Activated naive CD8-positive, alpha-beta T cell (primary cell): ENCODE measurements at regions not wholly inside any gene's neighbourhood (a gene's known extent, or its start where the extent isn't known, plus 50 kb on each side); places are given as distances from the start of the nearest gene placed in this dataset.

Experiments used
- H3K27ac Mint-ChIP-seq: one replicate; pipeline ENCODE4 v1.8.0; 2021; ENCODE audit warnings: mixed read lengths
- H3K27me3 Mint-ChIP-seq: one replicate; pipeline ENCODE4 v1.8.0; 2021; ENCODE audit warnings: mixed read lengths
- H3K36me3 Mint-ChIP-seq: one replicate; pipeline ENCODE4 v1.8.0; 2021; ENCODE audit warnings: mixed read lengths
- H3K4me1 Mint-ChIP-seq: one replicate; pipeline ENCODE4 v1.8.0; 2021; ENCODE audit warnings: low read depth, mixed read lengths
- H3K4me3 Mint-ChIP-seq: one replicate; pipeline ENCODE4 v1.8.0; 2021; ENCODE audit warnings: mild to moderate bottlenecking, mixed read lengths
- H3K9me3 Mint-ChIP-seq: one replicate; pipeline ENCODE4 v1.8.0; 2021; ENCODE audit warnings: low read depth, mixed read lengths

- no peaks in the 10 kb centered on the region for H3K27me3 Mint-ChIP-seq
- H3K27ac Mint-ChIP-seq = no peak overlapping the region
Observed at GRCh38 chr6:154885214-154885613, 109.9 kb upstream of the TIAM2 start.

GRCh38 chr6:154886016-154886415 lies 109.1 kb upstream of the TIAM2 start:
- H3K4me1 Mint-ChIP-seq = peaks cover 2% of the 10 kb centered on the region
- H3K27ac Mint-ChIP-seq = no peak overlapping the region
- H3K4me3 Mint-ChIP-seq = no peak overlapping the region
- no peaks in the 10 kb centered on the region for H3K27me3 Mint-ChIP-seq
- H3K9me3 Mint-ChIP-seq = no peaks in the 10 kb centered on the region
- H3K36me3 Mint-ChIP-seq = peaks cover 19% of the 10 kb centered on the region

More at GRCh38 chr6:154885214-154885613, 109.9 kb upstream of the TIAM2 start:
- no peak overlapping the region for H3K4me3 Mint-ChIP-seq
- no peaks in the 10 kb centered on the region for H3K4me1 Mint-ChIP-seq
- H3K36me3 Mint-ChIP-seq = peaks cover 19% of the 10 kb centered on the region
- H3K9me3 Mint-ChIP-seq = no peaks in the 10 kb centered on the region

GRCh38 chr6:154886471-154886870 lies 108.6 kb upstream of the TIAM2 start:
- Mint-ChIP-seq H3K36me3 (peaks cover 19% of the 10 kb centered on the region), H3K4me3 (no peak overlapping the region), H3K27ac (no peak overlapping the region), H3K9me3 (no peaks in the 10 kb centered on the region), H3K4me1 (peaks cover 3% of the 10 kb centered on the region), H3K27me3 (no peaks in the 10 kb centered on the region)

- peaks cover 17% of the 10 kb centered on the region for H3K36me3 Mint-ChIP-seq
- no peaks in the 10 kb centered on the region for H3K9me3 Mint-ChIP-seq
- H3K27ac Mint-ChIP-seq = no peak overlapping the region
- peaks cover 3% of the 10 kb centered on the region for H3K4me1 Mint-ChIP-seq
- H3K27me3 Mint-ChIP-seq = no peaks in the 10 kb centered on the region
- H3K4me3 Mint-ChIP-seq = no peak overlapping the region
Observed at GRCh38 chr6:154887051-154887450, 108.1 kb upstream of the TIAM2 start.

- Mint-ChIP-seq H3K27me3 (no peaks in the 10 kb centered on the region), H3K9me3 (no peaks in the 10 kb centered on the region), H3K27ac (no peak overlapping the region), H3K4me3 (no peak overlapping the region), H3K36me3 (peaks cover 6% of the 10 kb centered on the region), H3K4me1 (peaks cover 3% of the 10 kb centered on the region)
Observed at GRCh38 chr6:154888421-154889295, 106.5 kb upstream of the TIAM2 start.

- Mint-ChIP-seq H3K27ac (no peak overlapping the region), H3K4me1 (peaks cover 3% of the 10 kb centered on the region), H3K9me3 (no peaks in the 10 kb centered on the region), H3K27me3 (no peaks in the 10 kb centered on the region), H3K4me3 (no peak overlapping the region), H3K36me3 (peaks cover under 1% of the 10 kb centered on the region)
Observed at GRCh38 chr6:154890874-154891273, 104.2 kb upstream of the TIAM2 start.

- no peaks in the 10 kb centered on the region for H3K9me3 Mint-ChIP-seq
- H3K27me3 Mint-ChIP-seq = no peaks in the 10 kb centered on the region
- no peak overlapping the region for H3K27ac Mint-ChIP-seq
- H3K36me3 Mint-ChIP-seq = peaks cover 4% of the 10 kb centered on the region
- peaks cover 3% of the 10 kb centered on the region for H3K4me1 Mint-ChIP-seq
- no peak overlapping the region for H3K4me3 Mint-ChIP-seq
Observed at GRCh38 chr6:154891901-154892300, 103.2 kb upstream of the TIAM2 start.

GRCh38 chr6:154893917-154894316 lies 101.2 kb upstream of the TIAM2 start:
- H3K4me3 Mint-ChIP-seq = no peak overlapping the region
- peaks cover 4% of the 10 kb centered on the region for H3K36me3 Mint-ChIP-seq
- peaks cover 3% of the 10 kb centered on the region for H3K4me1 Mint-ChIP-seq
- H3K27ac Mint-ChIP-seq = no peak overlapping the region
- no peaks in the 10 kb centered on the region for H3K27me3 Mint-ChIP-seq
- no peaks in the 10 kb centered on the region for H3K9me3 Mint-ChIP-seq

- Mint-ChIP-seq H3K4me3 (no peak overlapping the region), H3K4me1 (peaks cover 3% of the 10 kb centered on the region), H3K9me3 (no peaks in the 10 kb centered on the region), H3K27ac (no peak overlapping the region), H3K36me3 (peaks cover 4% of the 10 kb centered on the region), H3K27me3 (no peaks in the 10 kb centered on the region)
Observed at GRCh38 chr6:154894902-154895301, 100.2 kb upstream of the TIAM2 start.

- no peaks in the 10 kb centered on the region for H3K27me3 Mint-ChIP-seq
- H3K27ac Mint-ChIP-seq = no peak overlapping the region
- peaks cover 7% of the 10 kb centered on the region for H3K36me3 Mint-ChIP-seq
- no peaks in the 10 kb centered on the region for H3K9me3 Mint-ChIP-seq
- H3K4me3 Mint-ChIP-seq = no peak overlapping the region
- peaks cover 2% of the 10 kb centered on the region for H3K4me1 Mint-ChIP-seq
Observed at GRCh38 chr6:154895841-154896240, 99.3 kb upstream of the TIAM2 start.

GRCh38 chr6:154898821-154899220 lies 96.3 kb upstream of the TIAM2 start:
- H3K27ac Mint-ChIP-seq = no peak overlapping the region
- no peaks in the 10 kb centered on the region for H3K4me1 Mint-ChIP-seq
- no peaks in the 10 kb centered on the region for H3K9me3 Mint-ChIP-seq
- H3K27me3 Mint-ChIP-seq = no peaks in the 10 kb centered on the region
- H3K36me3 Mint-ChIP-seq = peaks cover 10% of the 10 kb centered on the region
- no peak overlapping the region for H3K4me3 Mint-ChIP-seq

- no peak overlapping the region for H3K27ac Mint-ChIP-seq
- H3K4me1 Mint-ChIP-seq = no peaks in the 10 kb centered on the region
- peaks cover 10% of the 10 kb centered on the region for H3K36me3 Mint-ChIP-seq
- H3K4me3 Mint-ChIP-seq = no peak overlapping the region
- no peaks in the 10 kb centered on the region for H3K9me3 Mint-ChIP-seq
- no peaks in the 10 kb centered on the region for H3K27me3 Mint-ChIP-seq
Observed at GRCh38 chr6:154899824-154900463, 95.2 kb upstream of the TIAM2 start.

GRCh38 chr6:154901876-154902552 lies 93.1 kb upstream of the TIAM2 start:
- no peak overlapping the region for H3K27ac Mint-ChIP-seq
- no peaks in the 10 kb centered on the region for H3K27me3 Mint-ChIP-seq
- H3K9me3 Mint-ChIP-seq = no peaks in the 10 kb centered on the region

GRCh38 chr6:154907291-154907690 lies 87.8 kb upstream of the TIAM2 start:
- Mint-ChIP-seq H3K27ac (no peak overlapping the region), H3K27me3 (no peaks in the 10 kb centered on the region), H3K36me3 (peaks cover 15% of the 10 kb centered on the region), H3K4me3 (no peak overlapping the region), H3K9me3 (no peaks in the 10 kb centered on the region), H3K4me1 (no peaks in the 10 kb centered on the region)

More at GRCh38 chr6:154901876-154902552, 93.1 kb upstream of the TIAM2 start:
- peaks cover 8% of the 10 kb centered on the region for H3K36me3 Mint-ChIP-seq
- H3K4me1 Mint-ChIP-seq = no peaks in the 10 kb centered on the region
- H3K4me3 Mint-ChIP-seq = no peak overlapping the region

GRCh38 chr6:154908723-154909122 lies 86.4 kb upstream of the TIAM2 start:
- no peak overlapping the region for H3K27ac Mint-ChIP-seq
- H3K4me1 Mint-ChIP-seq = no peaks in the 10 kb centered on the region
- no peaks in the 10 kb centered on the region for H3K27me3 Mint-ChIP-seq
- no peak overlapping the region for H3K4me3 Mint-ChIP-seq
- no peaks in the 10 kb centered on the region for H3K9me3 Mint-ChIP-seq
- peaks cover 15% of the 10 kb centered on the region for H3K36me3 Mint-ChIP-seq
